BJ (cell line): ENCODE measurements at regions not wholly inside any gene's neighbourhood (a gene's known extent, or its start where the extent isn't known, plus 50 kb on each side); places are given as distances from the start of the nearest gene placed in this dataset.
"Not testable (repeated sequence)": the region's sequence is repeated elsewhere in the genome, so short reads cannot be mapped to it uniquely, and the experiment has no call there.

Experiments used
- CTCF ChIA-PET: fragments of 350-600 bp; formaldehyde crosslinking; extraction: SDS; loops from one replicate; lab custom pipeline; 2021; ENCODE audit warnings: antibody characterized with exemption, inconsistent platforms; lab: Yijun Ruan, JAX
- POLR2A ChIA-PET: fragments of 300-600 bp; sonication (Branson Sonifier 250); formaldehyde crosslinking; extraction: SDS; loops from one replicate; lab custom pipeline; 2021; ENCODE audit warnings: antibody characterized with exemption; lab: Charles Lee
- DNase-seq: peaks from one replicate; pipeline ENCODE4 v3.0.0-alpha.2; 2011; ENCODE audit warnings: low read depth
- H3K27me3 ChIP-seq: 2 replicates; pipeline ENCODE4 v1.6.0; 2011; ENCODE audit warnings: low read length; ENCODE audit not compliant: control insufficient read depth, insufficient read depth
- H3K36me3 ChIP-seq: 2 replicates; pipeline ENCODE4 v1.5.1; 2011; ENCODE audit warnings: low read length; ENCODE audit not compliant: control insufficient read depth, insufficient read depth
- H3K4me3 ChIP-seq: 2 replicates; pipeline ENCODE4 v1.5.1; 2011; ENCODE audit warnings: low read depth, mild to moderate bottlenecking, control low read depth, low read length
- CTCF ChIP-seq: IDR thresholded peaks from 2 replicates; pipeline ENCODE4 v1.5.1; 2011; ENCODE audit warnings: low read depth, mild to moderate bottlenecking, control low read depth, inconsistent platforms, low read length, moderate library complexity; ENCODE audit not compliant: insufficient read depth

- POLR2A ChIA-PET: no interaction called here
- DNase-seq: no peak
- no peaks in the 10 kb centered on the region for H3K27me3 ChIP-seq
- H3K36me3 ChIP-seq: no peaks in the 10 kb centered on the region
- no peak overlapping the region for H3K4me3 ChIP-seq
- TF ChIP-seq CTCF: no peak
- CTCF ChIA-PET: no interaction called here
These were observed 466.1 kb downstream of the AJAP1 start for GRCh38 chr1:5120559-5120958.

- TF ChIP-seq CTCF: no peak
- no peak for DNase-seq
- ChIA-PET CTCF (no interaction called here), POLR2A (no interaction called here)
- no peaks in the 10 kb centered on the region for H3K36me3 ChIP-seq
- no peak overlapping the region for H3K4me3 ChIP-seq
- no peaks in the 10 kb centered on the region for H3K27me3 ChIP-seq
These were observed 465.2 kb downstream of the AJAP1 start for GRCh38 chr1:5119366-5120234.

DNA sequence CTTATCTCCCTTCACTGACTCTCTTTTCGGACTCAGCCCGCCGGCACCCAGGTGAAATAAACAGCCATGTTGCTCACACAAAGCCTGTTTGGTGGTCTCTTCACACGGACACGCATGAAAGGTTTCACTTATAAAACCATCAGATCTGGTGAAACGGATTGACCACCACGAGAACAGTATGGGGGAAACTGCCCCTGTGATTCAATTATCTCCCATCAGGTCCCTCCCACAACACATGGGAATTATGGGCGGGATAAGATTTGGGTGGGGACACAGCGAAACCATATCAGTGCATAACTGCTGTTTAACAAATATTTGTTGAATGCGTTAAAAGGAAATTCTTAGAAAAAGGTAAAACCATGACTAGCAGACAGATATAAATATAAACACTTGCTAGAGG, 464.4 kb downstream of the AJAP1 start:
- CTCF ChIA-PET, H3K4me3 ChIP-seq, H3K27me3 ChIP-seq, POLR2A ChIA-PET, DNase-seq, H3K36me3 ChIP-seq: not testable (repeated sequence)

DNA sequence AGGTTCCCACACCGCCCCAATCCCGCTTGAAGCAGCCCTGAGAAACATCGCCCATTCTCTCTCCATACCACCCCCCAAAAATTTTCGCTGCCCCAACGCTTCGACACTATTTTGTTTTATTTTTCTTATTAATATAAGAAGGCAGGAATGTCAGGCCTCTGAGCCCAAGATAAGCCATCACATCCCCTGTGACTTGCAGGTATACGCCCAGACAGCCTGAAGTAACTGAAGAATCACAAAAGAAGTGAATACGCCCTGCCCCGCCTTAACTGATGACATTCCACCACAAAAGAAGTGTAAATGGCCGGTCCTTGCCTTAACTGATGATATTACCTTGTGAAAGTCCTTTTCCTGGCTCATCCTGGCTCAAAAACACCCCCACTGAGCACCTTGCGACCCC, 463.9 kb downstream of the AJAP1 start:
- H3K4me3 ChIP-seq, CTCF ChIA-PET, H3K36me3 ChIP-seq, H3K27me3 ChIP-seq, DNase-seq, POLR2A ChIA-PET: not testable (repeated sequence)

DNA sequence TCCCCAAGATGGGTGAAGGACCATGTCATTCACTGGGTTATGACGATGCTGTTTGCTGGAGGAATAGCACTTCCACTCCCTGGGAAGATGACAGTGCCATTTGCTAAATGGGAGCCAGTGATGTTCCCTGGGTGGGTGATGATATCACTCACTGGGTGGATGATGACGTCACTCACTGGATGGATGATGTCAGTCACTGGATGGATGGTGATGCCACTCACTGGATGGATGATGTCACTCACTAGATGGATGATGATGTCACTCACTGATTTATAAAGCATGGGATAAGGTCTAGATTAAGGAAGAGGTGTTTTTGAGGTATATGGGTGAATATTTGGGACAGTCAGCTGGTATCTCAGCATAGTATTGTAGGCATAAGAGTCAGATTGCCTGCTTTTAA, 457.2 kb downstream of the AJAP1 start:
- ChIA-PET POLR2A (no interaction called here), CTCF (no interaction called here)
- Histone ChIP-seq H3K36me3 (no peaks in the 10 kb centered on the region), H3K4me3 (no peak overlapping the region), H3K27me3 (no peaks in the 10 kb centered on the region)
- TF ChIP-seq CTCF: no peak
- DNase-seq: no peak

DNA sequence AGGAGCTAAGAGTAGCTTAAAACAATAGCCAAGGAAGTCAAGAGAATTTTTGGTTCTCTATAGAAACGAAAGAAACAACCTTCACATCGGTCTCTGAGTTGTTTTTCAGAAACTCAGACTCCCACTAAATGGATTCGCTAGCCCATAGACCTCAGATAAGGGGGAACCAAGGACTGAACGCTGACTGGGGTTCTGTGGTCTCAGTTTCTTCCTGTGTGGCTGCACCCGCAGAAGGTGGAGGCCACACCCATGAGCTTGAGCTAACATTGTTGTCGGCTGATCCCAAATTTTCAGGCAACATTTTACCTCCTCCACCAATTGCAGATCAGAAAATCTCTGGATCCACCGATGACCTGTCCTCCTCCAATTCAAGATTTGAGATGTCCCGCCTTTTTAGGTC, 456.1 kb downstream of the AJAP1 start:
- Histone ChIP-seq H3K27me3 (no peaks in the 10 kb centered on the region), H3K36me3 (no peaks in the 10 kb centered on the region), H3K4me3 (no peak overlapping the region)
- DNase-seq: no peak
- no peak for TF ChIP-seq CTCF
- CTCF ChIA-PET: no interaction called here
- POLR2A ChIA-PET: no interaction called here
